GM12891 (cell line): ENCODE measurements at regions not wholly inside any gene's neighbourhood (a gene's known extent, or its start where the extent isn't known, plus 50 kb on each side); places are given as distances from the start of the nearest gene placed in this dataset.

Source experiments
- PAX5 ChIP-seq: IDR thresholded peaks from 2 replicates; pipeline ENCODE4 v1.6.1; 2011; ENCODE audit warnings: low read length, moderate library complexity, mild to moderate bottlenecking; ENCODE audit not compliant: insufficient read depth, severe bottlenecking
- POLR2A ChIP-seq: IDR thresholded peaks from 2 replicates; pipeline ENCODE4 v1.6.1; 2011; ENCODE audit warnings: low read depth, low read length, control low read depth
- POLR2AphosphoS5 ChIP-seq: IDR thresholded peaks from 2 replicates; pipeline ENCODE4 v1.6.1; 2011; ENCODE audit warnings: low read depth, low read length, control low read depth
- SPI1 ChIP-seq: IDR thresholded peaks from 2 replicates; pipeline ENCODE4 v1.6.1; 2011; ENCODE audit warnings: low read depth, low read length, control low read depth
- TAF1 ChIP-seq: IDR thresholded peaks from 2 replicates; pipeline ENCODE4 v1.6.1; 2011; ENCODE audit warnings: low read depth, low read length, control low read depth

DNA sequence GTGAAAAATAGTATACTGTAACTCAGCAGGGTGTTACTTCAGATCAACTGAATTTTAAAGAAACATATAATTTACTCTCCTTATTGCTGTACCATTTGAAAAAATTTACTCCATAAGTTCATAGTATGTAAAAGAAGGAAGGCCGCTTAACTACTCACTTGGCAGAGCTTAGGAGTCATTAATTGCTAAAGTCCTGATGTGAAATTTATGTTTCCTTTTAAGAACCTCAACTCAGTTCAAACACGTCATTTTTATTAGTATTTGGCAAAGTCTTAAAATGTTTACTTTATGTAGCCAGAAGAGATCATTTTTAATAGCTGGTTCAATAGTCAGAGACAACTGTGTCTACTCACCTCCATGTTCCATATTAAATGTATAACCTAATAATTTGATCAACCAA, 268.6 kb downstream of the CDH10 start:
- no peak for TF ChIP-seq POLR2A
- TF ChIP-seq POLR2AphosphoS5: no peak
- no peak for TF ChIP-seq PAX5
- TF ChIP-seq TAF1: no peak
- TF ChIP-seq SPI1: no peak
